ENCODE measurements at regions not wholly inside any gene's neighbourhood (a gene's known extent, or its start where the extent isn't known, plus 50 kb on each side); places are given as distances from the start of the nearest gene placed in this dataset.

- TF ChIP-seq CTCF (IDR thresholded peaks at IDR 0.05) (no peak), EZH2 (IDR thresholded peaks at IDR 0.05; ENCODE audit: borderline replicate concordance, insufficient read depth, low read depth, low read length, poor library complexity, severe bottlenecking) (no peak)
Observed at GRCh38 chr12:58639318-58639934, 280.9 kb downstream of the LRIG3 start.

Measured in B cell (primary cell).